ENCODE measurements at regions not wholly inside any gene's neighbourhood (a gene's known extent, or its start where the extent isn't known, plus 50 kb on each side); places are given as distances from the start of the nearest gene placed in this dataset.
"Not testable (repeated sequence)": the region's sequence is repeated elsewhere in the genome, so short reads cannot be mapped to it uniquely, and the experiment has no call there.

GRCh38 chr14:105741707-105742530, 215.5 kb downstream of the TMEM121 start:
- H3K4me3 ChIP-seq; DNase-seq; H3K27me3 ChIP-seq; H3K4me1 ChIP-seq; H3K9me3 ChIP-seq; intact Hi-C loops (cut with DNase I; ENCODE audit: low total_unique reads); H3K36me3 ChIP-seq; H3K27ac ChIP-seq: not testable (repeated sequence)

GRCh38 chr14:105742531-105742848, 216.1 kb downstream of the TMEM121 start:
- H3K4me3 ChIP-seq, result no peak overlapping the region
- intact Hi-C loops (cut with DNase I; ENCODE audit: low total_unique reads), result no loop called here
- no peak for TF ChIP-seq CTCF (IDR thresholded peaks at IDR 0.05)
- no peak for DNase-seq
- no peaks in the 10 kb centered on the region for H3K36me3 ChIP-seq
- H3K27me3 ChIP-seq, result no peaks in the 10 kb centered on the region
- no peaks in the 10 kb centered on the region for H3K4me1 ChIP-seq
- H3K9me3 ChIP-seq, result no peaks in the 10 kb centered on the region
- H3K27ac ChIP-seq, result no peak overlapping the region

GRCh38 chr14:105742904-105743701, 216.7 kb downstream of the TMEM121 start:
- H3K4me1 ChIP-seq; DNase-seq; H3K36me3 ChIP-seq; H3K4me3 ChIP-seq; intact Hi-C loops (cut with DNase I; ENCODE audit: low total_unique reads); H3K27me3 ChIP-seq; H3K27ac ChIP-seq; H3K9me3 ChIP-seq: not testable (repeated sequence)

- H3K4me1 ChIP-seq; H3K9me3 ChIP-seq; H3K36me3 ChIP-seq; intact Hi-C loops (cut with DNase I; ENCODE audit: low total_unique reads); H3K27ac ChIP-seq; H3K4me3 ChIP-seq; DNase-seq; H3K27me3 ChIP-seq: not testable (repeated sequence)
Measured at GRCh38 chr14:105744213-105744787, 217.9 kb downstream of the TMEM121 start.

- no peak overlapping the region for H3K4me3 ChIP-seq
- H3K36me3 ChIP-seq, result no peaks in the 10 kb centered on the region
- DNase-seq, result no peak
- no peak for TF ChIP-seq CTCF (IDR thresholded peaks at IDR 0.05)
- H3K9me3 ChIP-seq, result no peaks in the 10 kb centered on the region
- H3K27me3 ChIP-seq, result no peaks in the 10 kb centered on the region
- H3K4me1 ChIP-seq, result no peaks in the 10 kb centered on the region
- no peak overlapping the region for H3K27ac ChIP-seq
- intact Hi-C loops (cut with DNase I; ENCODE audit: low total_unique reads), result no loop called here
Measured at GRCh38 chr14:105745433-105746123, 219.2 kb downstream of the TMEM121 start.

- Histone ChIP-seq H3K36me3 (no peaks in the 10 kb centered on the region), H3K9me3 (no peaks in the 10 kb centered on the region), H3K27me3 (no peaks in the 10 kb centered on the region), H3K4me3 (no peak overlapping the region), H3K4me1 (no peaks in the 10 kb centered on the region), H3K27ac (no peak overlapping the region)
- no peak for DNase-seq
- intact Hi-C loops (cut with DNase I; ENCODE audit: low total_unique reads), result no loop called here
- TF ChIP-seq CTCF (IDR thresholded peaks at IDR 0.05), result no peak
Measured at GRCh38 chr14:105746124-105746514, 219.7 kb downstream of the TMEM121 start.

- H3K36me3 ChIP-seq; H3K4me3 ChIP-seq; DNase-seq; H3K27ac ChIP-seq; H3K27me3 ChIP-seq; H3K9me3 ChIP-seq; intact Hi-C loops (cut with DNase I; ENCODE audit: low total_unique reads); H3K4me1 ChIP-seq: not testable (repeated sequence)
Measured at GRCh38 chr14:105746800-105747502, 220.6 kb downstream of the TMEM121 start.

GRCh38 chr14:105747503-105748203, 221.3 kb downstream of the TMEM121 start:
- not testable (repeated sequence) for H3K27ac ChIP-seq

More at GRCh38 chr14:105747503-105748203, 221.3 kb downstream of the TMEM121 start:
- H3K9me3 ChIP-seq; DNase-seq; H3K4me3 ChIP-seq; intact Hi-C loops (cut with DNase I; ENCODE audit: low total_unique reads); H3K4me1 ChIP-seq; H3K27me3 ChIP-seq; H3K36me3 ChIP-seq: not testable (repeated sequence)

Measured in tibial artery (tissue), 4 donors.